Type B pancreatic cell (in vitro differentiated cells): ENCODE measurements at regions not wholly inside any gene's neighbourhood (a gene's known extent, or its start where the extent isn't known, plus 50 kb on each side); places are given as distances from the start of the nearest gene placed in this dataset.

Source experiments
- DNase-seq: peaks from one replicate; pipeline ENCODE4 v3.0.0; 2021; ENCODE audit warnings: mixed read lengths; ENCODE audit not compliant: unreplicated experiment; ENCODE audit errors: extremely low spot score
- H3K27ac Mint-ChIP-seq: 2 replicates; pipeline ENCODE4 v1.8.0; 2021; ENCODE audit warnings: mild to moderate bottlenecking, mixed read lengths
- H3K27me3 Mint-ChIP-seq: 2 replicates; pipeline ENCODE4 v1.8.0; 2021; ENCODE audit warnings: mixed read lengths
- H3K36me3 Mint-ChIP-seq: 2 replicates; pipeline ENCODE4 v1.8.0; 2021; ENCODE audit warnings: mixed read lengths
- H3K4me1 Mint-ChIP-seq: one replicate; pipeline ENCODE4 v1.8.0; 2021; ENCODE audit warnings: mixed read lengths; ENCODE audit not compliant: unreplicated experiment
- H3K4me3 Mint-ChIP-seq: 2 replicates; pipeline ENCODE4 v1.8.0; 2021; ENCODE audit warnings: mild to moderate bottlenecking, mixed read lengths
- H3K9me3 Mint-ChIP-seq: 2 replicates; pipeline ENCODE4 v1.8.0; 2021; ENCODE audit warnings: mixed read lengths
- CTCF ChIP-seq: fragments of 200-600 bp; sonication (generic); conservative IDR thresholded peaks from 2 replicates; pipeline ENCODE4 v1.5.0; 2021; ENCODE audit warnings: antibody characterized with exemption, mild to moderate bottlenecking

DNA sequence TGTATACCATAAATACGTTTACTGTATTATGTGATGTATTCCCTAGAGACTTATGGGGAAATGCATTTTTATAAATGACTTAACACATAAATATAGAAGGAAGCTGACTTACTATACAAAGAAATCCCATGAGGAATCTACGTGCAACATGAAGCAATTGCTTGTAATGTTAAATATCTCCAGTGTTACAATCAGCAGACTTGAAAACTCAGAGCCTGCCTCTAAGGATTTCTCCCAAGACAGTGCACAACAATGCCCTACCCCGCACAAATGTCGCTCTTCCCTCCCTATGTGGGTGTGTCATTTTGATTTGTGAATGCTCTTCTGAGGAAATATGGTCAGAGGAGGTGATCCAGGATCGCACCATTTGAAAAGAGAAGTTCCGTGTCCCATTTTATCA lies 629.0 kb downstream of the NR2F2 start:
- H3K9me3 Mint-ChIP-seq: no peaks in the 10 kb centered on the region
- H3K4me3 Mint-ChIP-seq: no peak overlapping the region
- no peak overlapping the region for H3K27ac Mint-ChIP-seq
- no peak for DNase-seq
- no peaks in the 10 kb centered on the region for H3K4me1 Mint-ChIP-seq
- no peaks in the 10 kb centered on the region for H3K36me3 Mint-ChIP-seq
- TF ChIP-seq CTCF: no peak
- H3K27me3 Mint-ChIP-seq: peaks cover 9% of the 10 kb centered on the region

DNA sequence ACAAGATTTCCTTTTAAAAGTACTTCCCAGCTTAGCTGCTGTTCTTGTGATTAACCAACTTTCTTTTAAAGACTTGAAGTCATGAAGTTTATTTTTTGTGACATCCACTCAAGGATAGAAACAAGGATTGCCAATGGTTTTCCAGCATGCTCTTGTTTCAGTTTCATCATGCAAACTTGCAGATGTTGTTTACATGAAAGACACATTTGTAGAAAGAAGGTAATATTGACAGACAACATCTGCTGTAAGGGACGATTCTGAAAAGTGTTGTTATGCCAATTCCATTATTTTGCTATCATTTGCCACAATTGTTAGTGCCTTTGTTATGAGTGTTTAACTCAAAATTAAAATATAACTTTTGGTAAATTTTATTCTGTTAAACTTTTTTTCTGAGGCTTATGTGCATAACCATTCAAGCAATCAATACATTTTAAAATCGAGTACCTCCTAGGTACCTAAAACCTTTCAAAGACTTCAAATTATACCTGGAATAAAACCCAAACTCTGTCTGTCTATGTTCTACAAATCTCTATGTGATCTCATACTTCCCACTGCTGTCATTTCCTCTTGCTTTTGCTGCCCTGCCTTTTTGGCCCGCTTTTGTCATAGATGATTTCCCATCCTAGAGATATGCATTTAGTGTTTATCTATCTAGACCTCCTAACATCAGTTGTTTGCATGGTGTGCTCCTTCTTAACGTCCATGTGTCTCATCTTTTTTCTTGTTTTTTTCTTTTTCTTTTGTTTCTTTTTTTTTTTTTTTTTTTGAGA lies 630.4 kb downstream of the NR2F2 start:
- no peak for TF ChIP-seq CTCF
- H3K9me3 Mint-ChIP-seq: no peaks in the 10 kb centered on the region
- DNase-seq: no peak
- H3K4me3 Mint-ChIP-seq: no peak overlapping the region
- peaks cover 9% of the 10 kb centered on the region for H3K27me3 Mint-ChIP-seq
- no peaks in the 10 kb centered on the region for H3K4me1 Mint-ChIP-seq
- H3K27ac Mint-ChIP-seq: no peak overlapping the region
- H3K36me3 Mint-ChIP-seq: no peaks in the 10 kb centered on the region

- no peaks in the 10 kb centered on the region for H3K9me3 Mint-ChIP-seq
- no peak for DNase-seq
- H3K4me1 Mint-ChIP-seq: no peaks in the 10 kb centered on the region
- no peak for TF ChIP-seq CTCF
- H3K36me3 Mint-ChIP-seq: no peaks in the 10 kb centered on the region
- peaks cover 6% of the 10 kb centered on the region for H3K27me3 Mint-ChIP-seq
- no peak overlapping the region for H3K27ac Mint-ChIP-seq
- no peak overlapping the region for H3K4me3 Mint-ChIP-seq
Observed at GRCh38 chr15:96966554-96966953, 636.1 kb downstream of the NR2F2 start.

DNA sequence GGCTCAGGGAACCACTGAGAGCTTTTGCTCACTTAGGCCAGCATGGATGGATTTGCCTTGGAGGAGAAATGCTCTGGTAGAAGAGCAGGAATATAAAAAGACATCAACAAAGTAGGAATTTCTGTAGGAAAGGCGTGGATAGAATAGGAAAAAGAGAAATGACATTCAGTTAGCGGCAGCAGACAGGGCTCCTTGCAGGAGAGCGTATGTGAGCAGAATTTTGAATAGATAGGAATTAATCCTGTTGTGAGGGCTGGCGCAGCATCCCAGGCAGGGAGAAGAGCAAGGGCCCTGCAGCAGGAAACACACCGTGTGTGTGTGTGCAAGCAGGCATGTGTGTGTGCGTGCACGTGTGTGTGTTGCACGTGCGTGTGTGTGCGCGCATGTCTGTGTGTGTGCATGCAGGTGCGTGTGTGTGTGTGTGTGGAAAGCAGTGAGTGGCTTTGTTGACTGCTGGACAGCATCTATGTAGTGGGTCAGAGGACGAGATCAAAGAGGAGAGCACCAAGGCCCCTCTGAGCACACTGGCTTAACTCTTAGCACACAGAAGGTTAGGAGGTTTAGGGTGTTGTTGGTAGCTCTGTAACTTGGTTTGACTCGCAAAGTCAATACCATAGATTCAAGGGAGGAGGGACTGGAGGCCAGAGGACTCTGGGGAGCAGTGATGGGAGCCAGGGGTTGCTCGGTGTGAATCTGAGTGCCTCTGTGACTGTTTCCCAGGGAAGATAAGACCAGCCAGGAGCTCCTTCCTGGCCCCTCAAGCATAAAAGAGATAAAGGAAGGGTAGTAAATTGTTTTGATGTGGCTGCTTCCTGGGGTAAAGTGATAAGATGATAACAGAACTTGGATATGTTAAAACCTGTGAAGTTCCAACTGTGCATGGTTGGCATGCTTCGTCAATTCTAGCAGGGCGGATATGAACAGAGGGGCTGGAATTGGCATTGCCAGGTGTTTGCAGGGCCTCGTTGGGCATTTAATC lies 639.5 kb downstream of the NR2F2 start:
- H3K9me3 Mint-ChIP-seq: no peaks in the 10 kb centered on the region
- H3K27me3 Mint-ChIP-seq: peaks cover 6% of the 10 kb centered on the region
- no peaks in the 10 kb centered on the region for H3K4me1 Mint-ChIP-seq
- DNase-seq: no peak
- H3K36me3 Mint-ChIP-seq: no peaks in the 10 kb centered on the region
- no peak overlapping the region for H3K27ac Mint-ChIP-seq
- no peak overlapping the region for H3K4me3 Mint-ChIP-seq
- no peak for TF ChIP-seq CTCF

DNA sequence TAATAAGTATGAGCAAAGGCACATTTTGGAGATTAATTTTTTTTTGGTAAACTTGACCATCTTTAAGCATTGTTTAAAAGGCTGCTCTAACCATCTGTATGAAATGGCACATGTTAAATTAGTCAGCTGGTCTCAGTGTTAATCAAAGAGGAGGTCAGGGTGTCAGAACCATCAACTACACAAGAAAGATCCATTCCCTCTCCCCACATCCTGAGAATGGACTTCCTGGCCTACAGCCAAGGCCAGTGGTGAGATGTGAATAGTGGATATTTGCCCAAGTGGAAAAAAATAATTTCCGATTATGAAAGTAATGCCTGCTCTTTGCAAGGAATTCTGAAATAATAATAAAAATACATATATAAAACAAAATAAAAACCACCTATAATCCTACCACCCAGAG lies 641.7 kb downstream of the NR2F2 start:
- no peak for DNase-seq
- Mint-ChIP-seq H3K27me3 (peaks cover 6% of the 10 kb centered on the region), H3K27ac (no peak overlapping the region), H3K4me3 (no peak overlapping the region), H3K36me3 (no peaks in the 10 kb centered on the region), H3K4me1 (no peaks in the 10 kb centered on the region), H3K9me3 (no peaks in the 10 kb centered on the region)
- TF ChIP-seq CTCF: no peak
